ENCODE measurements at regions not wholly inside any gene's neighbourhood (a gene's known extent, or its start where the extent isn't known, plus 50 kb on each side); places are given as distances from the start of the nearest gene placed in this dataset.

DNA sequence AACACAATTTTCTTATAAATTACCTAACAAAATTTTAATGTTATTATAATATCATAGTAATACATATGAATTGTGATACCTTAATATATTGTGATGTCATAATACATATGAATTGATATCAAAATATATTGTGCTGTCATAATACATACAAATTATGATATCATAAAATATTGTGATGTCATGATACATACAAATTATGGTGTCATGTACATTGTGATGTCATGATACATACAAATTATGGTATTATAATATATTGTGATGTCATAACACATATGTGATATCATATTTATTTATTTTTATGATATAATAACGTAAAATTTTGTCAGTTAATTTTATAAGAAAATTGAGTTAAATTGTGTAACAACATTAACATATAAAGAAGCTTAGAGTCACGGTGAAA, 1927.2 kb downstream of the TP53TG3F start:
- TF ChIP-seq, protein P1, sequence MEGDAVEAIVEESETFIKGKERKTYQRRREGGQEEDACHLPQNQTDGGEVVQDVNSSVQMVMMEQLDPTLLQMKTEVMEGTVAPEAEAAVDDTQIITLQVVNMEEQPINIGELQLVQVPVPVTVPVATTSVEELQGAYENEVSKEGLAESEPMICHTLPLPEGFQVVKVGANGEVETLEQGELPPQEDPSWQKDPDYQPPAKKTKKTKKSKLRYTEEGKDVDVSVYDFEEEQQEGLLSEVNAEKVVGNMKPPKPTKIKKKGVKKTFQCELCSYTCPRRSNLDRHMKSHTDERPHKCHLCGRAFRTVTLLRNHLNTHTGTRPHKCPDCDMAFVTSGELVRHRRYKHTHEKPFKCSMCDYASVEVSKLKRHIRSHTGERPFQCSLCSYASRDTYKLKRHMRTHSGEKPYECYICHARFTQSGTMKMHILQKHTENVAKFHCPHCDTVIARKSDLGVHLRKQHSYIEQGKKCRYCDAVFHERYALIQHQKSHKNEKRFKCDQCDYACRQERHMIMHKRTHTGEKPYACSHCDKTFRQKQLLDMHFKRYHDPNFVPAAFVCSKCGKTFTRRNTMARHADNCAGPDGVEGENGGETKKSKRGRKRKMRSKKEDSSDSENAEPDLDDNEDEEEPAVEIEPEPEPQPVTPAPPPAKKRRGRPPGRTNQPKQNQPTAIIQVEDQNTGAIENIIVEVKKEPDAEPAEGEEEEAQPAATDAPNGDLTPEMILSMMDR (IDR thresholded peaks at IDR 0.05) = no peak
- no peak for TF ChIP-seq POLR2A (IDR thresholded peaks at IDR 0.05)
- intact Hi-C loops (cut with DNase I) = loop anchor here in 1 of 2 donors (10.0 kb wide), 1 partner anchor 202 kb away; no protein-coding TSS in a partner anchor
- ATAC-seq (no peak), DNase-seq (no peak)
- no peak overlapping the region for H3K27ac ChIP-seq
- H3K9me3 ChIP-seq = no peaks in the 10 kb centered on the region
- H3K4me1 ChIP-seq = no peaks in the 10 kb centered on the region
- 21% methylated on average over 2 of the region's 2 CpGs for WGBS (ENCODE audit: insufficient coverage, low coverage, low lambda C conversion rate, missing lambda C conversion rate)
- H3K4me3 ChIP-seq = no peak overlapping the region
- no peaks in the 10 kb centered on the region for H3K27me3 ChIP-seq
- H3K36me3 ChIP-seq = no peaks in the 10 kb centered on the region

GRCh38 chr16:35391328-35391727, 1931.9 kb downstream of the TP53TG3F start:
- H3K27me3 ChIP-seq = no peaks in the 10 kb centered on the region
- intact Hi-C loops (cut with DNase I) = no loop called here
- H3K36me3 ChIP-seq = no peaks in the 10 kb centered on the region
- no peak overlapping the region for H3K27ac ChIP-seq
- no peak for TF ChIP-seq POLR2A (IDR thresholded peaks at IDR 0.05)
- TF ChIP-seq, protein P1 (IDR thresholded peaks at IDR 0.05) = peak; percentile 36 to 66 (median 53)
- no peak overlapping the region for H3K4me3 ChIP-seq
- DNase-seq (peak; percentile 54 to 76 (median 61)), ATAC-seq (peak; percentile 66 to 81 (median 74))
- no peaks in the 10 kb centered on the region for H3K9me3 ChIP-seq
- 35% methylated on average over 9 of the region's 10 CpGs for WGBS (ENCODE audit: insufficient coverage, low coverage, low lambda C conversion rate, missing lambda C conversion rate)
- H3K4me1 ChIP-seq = no peaks in the 10 kb centered on the region

GRCh38 chr16:35398180-35398579, 1938.8 kb downstream of the TP53TG3F start:
- WGBS (ENCODE audit: insufficient coverage, low coverage, low lambda C conversion rate, missing lambda C conversion rate) = 52% methylated on average over 2 of the region's 2 CpGs
- no peaks in the 10 kb centered on the region for H3K27me3 ChIP-seq
- H3K27ac ChIP-seq = no peak overlapping the region
- H3K4me3 ChIP-seq = no peak overlapping the region
- no peaks in the 10 kb centered on the region for H3K4me1 ChIP-seq
- DNase-seq = no peak
- intact Hi-C loops (cut with DNase I) = no loop called here
- no peaks in the 10 kb centered on the region for H3K36me3 ChIP-seq
- TF ChIP-seq POLR2A (IDR thresholded peaks at IDR 0.05) = no peak
- TF ChIP-seq, protein P1 (IDR thresholded peaks at IDR 0.05) = no peak
- no peaks in the 10 kb centered on the region for H3K9me3 ChIP-seq
- ATAC-seq = no peak

- WGBS (ENCODE audit: insufficient coverage, low coverage, low lambda C conversion rate, missing lambda C conversion rate) = 33% methylated on average over 2 of the region's 2 CpGs
- no peaks in the 10 kb centered on the region for H3K27me3 ChIP-seq
- intact Hi-C loops (cut with DNase I) = no loop called here
- ATAC-seq = no peak
- H3K4me3 ChIP-seq = no peak overlapping the region
- no peaks in the 10 kb centered on the region for H3K9me3 ChIP-seq
- TF ChIP-seq POLR2A (IDR thresholded peaks at IDR 0.05) = no peak
- TF ChIP-seq, protein P1 (IDR thresholded peaks at IDR 0.05) = no peak
- H3K36me3 ChIP-seq = no peaks in the 10 kb centered on the region
- no peak for DNase-seq
- no peaks in the 10 kb centered on the region for H3K4me1 ChIP-seq
- no peak overlapping the region for H3K27ac ChIP-seq
Measured at GRCh38 chr16:35399133-35399532, 1939.7 kb downstream of the TP53TG3F start.

- TF ChIP-seq, protein P1 (IDR thresholded peaks at IDR 0.05) = no peak
- no peak for TF ChIP-seq POLR2A (IDR thresholded peaks at IDR 0.05)
- intact Hi-C loops (cut with DNase I) = no loop called here
Measured at GRCh38 chr16:35404273-35404672, 1944.9 kb downstream of the TP53TG3F start.

More at GRCh38 chr16:35404273-35404672, 1944.9 kb downstream of the TP53TG3F start:
- no peak overlapping the region for H3K4me3 ChIP-seq
- no peaks in the 10 kb centered on the region for H3K36me3 ChIP-seq
- DNase-seq (no peak), ATAC-seq (no peak)
- no peaks in the 10 kb centered on the region for H3K27me3 ChIP-seq
- no peak overlapping the region for H3K27ac ChIP-seq
- no peaks in the 10 kb centered on the region for H3K9me3 ChIP-seq
- H3K4me1 ChIP-seq = no peaks in the 10 kb centered on the region
- WGBS (ENCODE audit: insufficient coverage, low coverage, low lambda C conversion rate, missing lambda C conversion rate) = 21% methylated on average over 2 of the region's 2 CpGs

Measured in right lobe of liver (tissue), 6 donors.